ENCODE measurements at regions not wholly inside any gene's neighbourhood (a gene's known extent, or its start where the extent isn't known, plus 50 kb on each side); places are given as distances from the start of the nearest gene placed in this dataset.

- DNase-seq (ENCODE audit: low read depth, low spot score): no peak
- H3K36me3 Mint-ChIP-seq (ENCODE audit: low read depth): no peaks in the 10 kb centered on the region
- H3K4me1 Mint-ChIP-seq: no peaks in the 10 kb centered on the region
- H3K9me3 Mint-ChIP-seq: no peaks in the 10 kb centered on the region
- TF ChIP-seq CTCF (conservative IDR thresholded peaks at IDR 0.05): no peak
- H3K27ac Mint-ChIP-seq (ENCODE audit: unreplicated experiment): no peak overlapping the region
- H3K27me3 Mint-ChIP-seq (ENCODE audit: low read depth): no peaks in the 10 kb centered on the region
- no peak overlapping the region for H3K4me3 Mint-ChIP-seq
Measured at GRCh38 chr4:177052211-177052934, 257.3 kb upstream of the NEIL3 start.

- H3K27me3 Mint-ChIP-seq (ENCODE audit: low read depth): no peaks in the 10 kb centered on the region
- H3K27ac Mint-ChIP-seq (ENCODE audit: unreplicated experiment): no peak overlapping the region
- no peak overlapping the region for H3K4me3 Mint-ChIP-seq
- H3K4me1 Mint-ChIP-seq: no peaks in the 10 kb centered on the region
- H3K36me3 Mint-ChIP-seq (ENCODE audit: low read depth): no peaks in the 10 kb centered on the region
- no peak for DNase-seq (ENCODE audit: low read depth, low spot score)
- peaks cover 5% of the 10 kb centered on the region for H3K9me3 Mint-ChIP-seq
- TF ChIP-seq CTCF (conservative IDR thresholded peaks at IDR 0.05): no peak
Measured at GRCh38 chr4:177057186-177057585, 252.5 kb upstream of the NEIL3 start.

- no peaks in the 10 kb centered on the region for H3K36me3 Mint-ChIP-seq (ENCODE audit: low read depth)
- TF ChIP-seq CTCF (conservative IDR thresholded peaks at IDR 0.05): no peak
- DNase-seq (ENCODE audit: low read depth, low spot score): no peak
- H3K9me3 Mint-ChIP-seq: peaks cover 8% of the 10 kb centered on the region
- no peaks in the 10 kb centered on the region for H3K27me3 Mint-ChIP-seq (ENCODE audit: low read depth)
- no peaks in the 10 kb centered on the region for H3K4me1 Mint-ChIP-seq
- H3K27ac Mint-ChIP-seq (ENCODE audit: unreplicated experiment): no peak overlapping the region
- H3K4me3 Mint-ChIP-seq: no peak overlapping the region
Measured at GRCh38 chr4:177064116-177064515, 245.6 kb upstream of the NEIL3 start.

- DNase-seq (ENCODE audit: low read depth, low spot score): no peak
- TF ChIP-seq CTCF (conservative IDR thresholded peaks at IDR 0.05): no peak
- Mint-ChIP-seq H3K4me1 (no peaks in the 10 kb centered on the region), H3K27me3 (ENCODE audit: low read depth) (no peaks in the 10 kb centered on the region), H3K9me3 (peaks cover 4% of the 10 kb centered on the region), H3K27ac (ENCODE audit: unreplicated experiment) (no peak overlapping the region), H3K4me3 (no peak overlapping the region), H3K36me3 (ENCODE audit: low read depth) (no peaks in the 10 kb centered on the region)
Measured at GRCh38 chr4:177064729-177065394, 244.8 kb upstream of the NEIL3 start.

- H3K36me3 Mint-ChIP-seq (ENCODE audit: low read depth): no peaks in the 10 kb centered on the region
- peaks cover 4% of the 10 kb centered on the region for H3K9me3 Mint-ChIP-seq
- no peak overlapping the region for H3K27ac Mint-ChIP-seq (ENCODE audit: unreplicated experiment)
- no peaks in the 10 kb centered on the region for H3K27me3 Mint-ChIP-seq (ENCODE audit: low read depth)
- H3K4me1 Mint-ChIP-seq: no peaks in the 10 kb centered on the region
- H3K4me3 Mint-ChIP-seq: no peak overlapping the region
- TF ChIP-seq CTCF (conservative IDR thresholded peaks at IDR 0.05): no peak
- DNase-seq (ENCODE audit: low read depth, low spot score): no peak
Measured at GRCh38 chr4:177066746-177067145, 242.9 kb upstream of the NEIL3 start.
